A673 (cell line): ENCODE measurements at regions not wholly inside any gene's neighbourhood (a gene's known extent, or its start where the extent isn't known, plus 50 kb on each side); places are given as distances from the start of the nearest gene placed in this dataset.

Experiments
- BruUV-seq: library from RNA; stranded (reverse); fragments of 400-500 nt; replicated peaks from 2 replicates; lab custom pipeline; 2021; lab: Mats Ljungman, UMichigan
- CTCF ChIA-PET: fragments of 300-600 bp; sonication (Branson Sonifier 250); formaldehyde crosslinking; loops from one replicate; lab custom pipeline; 2022; ENCODE audit warnings: antibody characterized with exemption; lab: Charles Lee
- POLR2A ChIA-PET: fragments of 300-600 bp; sonication (Branson Sonifier 250); formaldehyde crosslinking; loops from one replicate; lab custom pipeline; 2022; ENCODE audit warnings: antibody characterized with exemption; ENCODE audit not compliant: low non-redundant PET; lab: Charles Lee
- DNase-seq: peaks from one replicate; pipeline ENCODE4 v3.0.0-alpha.2; 2015; ENCODE audit warnings: low spot score
- H3K27ac ChIP-seq: fragments of 200-600 bp; sonication (generic); 2 replicates; pipeline ENCODE4 v1.5.1; 2016; ENCODE audit warnings: mixed run types, low read depth, mild to moderate bottlenecking, mixed read lengths, antibody characterized with exemption, low read length; ENCODE audit not compliant: poor library complexity, severe bottlenecking
- H3K27me3 ChIP-seq: fragments of 200-600 bp; sonication (generic); replicated peaks from 2 replicates; pipeline ENCODE4 v1.6.1; 2017; ENCODE audit warnings: mixed run types, low read depth, mild to moderate bottlenecking, mixed read lengths, antibody characterized with exemption, low read length; ENCODE audit not compliant: insufficient read depth, poor library complexity
- H3K36me3 ChIP-seq: fragments of 200-600 bp; sonication (generic); 2 replicates; pipeline ENCODE4 v1.6.1; 2016; ENCODE audit warnings: mixed run types, mild to moderate bottlenecking, mixed read lengths, antibody characterized with exemption, low read length; ENCODE audit not compliant: insufficient read depth, poor library complexity, severe bottlenecking
- H3K4me1 ChIP-seq: fragments of 200-600 bp; sonication (generic); 2 replicates; pipeline ENCODE4 v1.6.1; 2017; ENCODE audit warnings: mixed run types, mild to moderate bottlenecking, mixed read lengths, antibody characterized with exemption, low read length; ENCODE audit not compliant: insufficient read depth, poor library complexity, severe bottlenecking
- H3K4me3 ChIP-seq: fragments of 200-600 bp; sonication (generic); 2 replicates; pipeline ENCODE4 v1.5.1; 2016; ENCODE audit warnings: low read depth, mixed run types, mild to moderate bottlenecking, mixed read lengths, low read length; ENCODE audit not compliant: poor library complexity, severe bottlenecking
- H3K9me3 ChIP-seq: fragments of 200-600 bp; sonication (generic); 2 replicates; pipeline ENCODE4 v1.6.1; 2016; ENCODE audit warnings: mixed run types, low read depth, mild to moderate bottlenecking, mixed read lengths, antibody characterized with exemption, low read length; ENCODE audit not compliant: poor library complexity, severe bottlenecking
- CTCF ChIP-seq: fragments of 300-800, 200-600 bp; sonication (generic); conservative IDR thresholded peaks from 2 replicates; pipeline ENCODE4 v1.5.1; 2017; ENCODE audit warnings: low read depth, mild to moderate bottlenecking, antibody characterized with exemption, low read length, moderate library complexity, mixed read lengths
- EZH2 ChIP-seq: fragments of 200-600 bp; sonication (generic); IDR thresholded peaks from 2 replicates; pipeline ENCODE4 v1.6.1; 2017; ENCODE audit warnings: borderline replicate concordance, low read depth, mild to moderate bottlenecking, mixed read lengths, antibody characterized with exemption, low read length; ENCODE audit not compliant: poor library complexity, severe bottlenecking
- intact Hi-C: fragments of 100-400 bp; cut with micrococcal nuclease; formaldehyde crosslinking; loops from one replicate; pipeline ENCODE4 v1.10.0; 2022; ENCODE audit not compliant: unreplicated experiment

- CTCF ChIA-PET = no interaction called here
- no peaks in the 10 kb centered on the region for H3K36me3 ChIP-seq
- DNase-seq = no peak
- BruUV-seq = no TSS peak
- TF ChIP-seq EZH2 = no peak
- no peak for TF ChIP-seq CTCF
- intact Hi-C loops = no loop called here
- H3K9me3 ChIP-seq = no peaks in the 10 kb centered on the region
- POLR2A ChIA-PET = no interaction called here
- H3K27ac ChIP-seq = no peak overlapping the region
- no peaks in the 10 kb centered on the region for H3K27me3 ChIP-seq
- no peak overlapping the region for H3K4me3 ChIP-seq
- H3K4me1 ChIP-seq = no peaks in the 10 kb centered on the region
These were observed 72.0 kb upstream of the F13A1 start for GRCh38 chr6:6392214-6393068.

- H3K4me3 ChIP-seq = no peak overlapping the region
- intact Hi-C loops = no loop called here
- no peak overlapping the region for H3K27ac ChIP-seq
- H3K36me3 ChIP-seq = no peaks in the 10 kb centered on the region
- H3K4me1 ChIP-seq = no peaks in the 10 kb centered on the region
- no peaks in the 10 kb centered on the region for H3K9me3 ChIP-seq
- no TSS peak for BruUV-seq
- no peak for DNase-seq
- ChIA-PET CTCF (no interaction called here), POLR2A (no interaction called here)
- TF ChIP-seq EZH2 (no peak), CTCF (no peak)
- H3K27me3 ChIP-seq = no peaks in the 10 kb centered on the region
These were observed 72.6 kb upstream of the F13A1 start for GRCh38 chr6:6393069-6393529.

GRCh38 chr6:6395581-6396197 is 75.2 kb upstream of the F13A1 start:
- BruUV-seq = no TSS peak
- H3K4me3 ChIP-seq = no peak overlapping the region
- no peaks in the 10 kb centered on the region for H3K27me3 ChIP-seq
- POLR2A ChIA-PET = no interaction called here
- DNase-seq = no peak
- intact Hi-C loops = no loop called here
- H3K4me1 ChIP-seq = no peaks in the 10 kb centered on the region
- H3K27ac ChIP-seq = no peak overlapping the region
- no peaks in the 10 kb centered on the region for H3K9me3 ChIP-seq
- no peaks in the 10 kb centered on the region for H3K36me3 ChIP-seq
- TF ChIP-seq EZH2 (no peak), CTCF (no peak)
- CTCF ChIA-PET = no interaction called here
